ENCODE measurements at regions not wholly inside any gene's neighbourhood (a gene's known extent, or its start where the extent isn't known, plus 50 kb on each side); places are given as distances from the start of the nearest gene placed in this dataset.

GRCh38 chr12:126874427-126875026 is 1392.4 kb upstream of the TMEM132C start:
- peak; percentile 73 for DNase-seq (ENCODE audit: low spot score)
- TF ChIP-seq, protein P1, sequence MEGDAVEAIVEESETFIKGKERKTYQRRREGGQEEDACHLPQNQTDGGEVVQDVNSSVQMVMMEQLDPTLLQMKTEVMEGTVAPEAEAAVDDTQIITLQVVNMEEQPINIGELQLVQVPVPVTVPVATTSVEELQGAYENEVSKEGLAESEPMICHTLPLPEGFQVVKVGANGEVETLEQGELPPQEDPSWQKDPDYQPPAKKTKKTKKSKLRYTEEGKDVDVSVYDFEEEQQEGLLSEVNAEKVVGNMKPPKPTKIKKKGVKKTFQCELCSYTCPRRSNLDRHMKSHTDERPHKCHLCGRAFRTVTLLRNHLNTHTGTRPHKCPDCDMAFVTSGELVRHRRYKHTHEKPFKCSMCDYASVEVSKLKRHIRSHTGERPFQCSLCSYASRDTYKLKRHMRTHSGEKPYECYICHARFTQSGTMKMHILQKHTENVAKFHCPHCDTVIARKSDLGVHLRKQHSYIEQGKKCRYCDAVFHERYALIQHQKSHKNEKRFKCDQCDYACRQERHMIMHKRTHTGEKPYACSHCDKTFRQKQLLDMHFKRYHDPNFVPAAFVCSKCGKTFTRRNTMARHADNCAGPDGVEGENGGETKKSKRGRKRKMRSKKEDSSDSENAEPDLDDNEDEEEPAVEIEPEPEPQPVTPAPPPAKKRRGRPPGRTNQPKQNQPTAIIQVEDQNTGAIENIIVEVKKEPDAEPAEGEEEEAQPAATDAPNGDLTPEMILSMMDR (IDR thresholded peaks at IDR 0.05; ENCODE audit: borderline replicate concordance, control extremely low read depth, extremely low read depth, insufficient read depth, missing control alignments), result peak; percentile 92
- in situ Hi-C loops (cut with MboI; ENCODE audit: low sequenced_read_pairs, unreplicated experiment), result loop anchor here (25.0 kb wide), 1 partner anchor 812 kb away; no protein-coding TSS in a partner anchor

DNA sequence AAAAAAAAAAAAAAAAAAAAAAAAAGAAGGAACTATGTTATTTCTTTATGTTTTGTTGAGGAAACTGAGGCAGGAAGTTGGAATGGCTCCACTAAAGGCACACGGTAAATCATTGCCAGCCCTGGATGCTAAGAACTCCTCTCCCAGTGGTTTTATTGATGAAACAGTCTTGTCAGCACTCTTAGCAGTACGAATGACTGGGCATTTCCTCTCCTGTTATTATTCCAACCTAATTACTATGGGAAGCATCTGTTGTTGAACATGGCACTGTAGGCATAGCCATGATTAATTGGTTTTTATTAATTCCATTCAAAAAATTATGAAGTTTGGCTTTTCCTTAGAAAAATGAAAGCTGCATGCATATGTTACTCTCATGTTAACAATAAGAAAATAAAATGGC is 1387.1 kb upstream of the TMEM132C start:
- in situ Hi-C loops (cut with MboI; ENCODE audit: low sequenced_read_pairs, unreplicated experiment), result loop anchor here (25.0 kb wide), 1 partner anchor 818 kb away; no protein-coding TSS in a partner anchor
- no peak for DNase-seq (ENCODE audit: low spot score)
- TF ChIP-seq, protein P1 (IDR thresholded peaks at IDR 0.05; ENCODE audit: borderline replicate concordance, control extremely low read depth, extremely low read depth, insufficient read depth, missing control alignments), result no peak

GRCh38 chr12:126883697-126884096 is 1383.3 kb upstream of the TMEM132C start:
- in situ Hi-C loops (cut with MboI; ENCODE audit: low sequenced_read_pairs, unreplicated experiment), result loop anchor here (25.0 kb wide), 1 partner anchor 821 kb away; no protein-coding TSS in a partner anchor
- TF ChIP-seq, protein P1 (IDR thresholded peaks at IDR 0.05; ENCODE audit: borderline replicate concordance, control extremely low read depth, extremely low read depth, insufficient read depth, missing control alignments), result no peak
- no peak for DNase-seq (ENCODE audit: low spot score)

GRCh38 chr12:126889501-126889900 is 1377.5 kb upstream of the TMEM132C start:
- in situ Hi-C loops (cut with MboI; ENCODE audit: low sequenced_read_pairs, unreplicated experiment), result loop anchor here (25.0 kb wide), 1 partner anchor 827 kb away; no protein-coding TSS in a partner anchor
- TF ChIP-seq, protein P1 (IDR thresholded peaks at IDR 0.05; ENCODE audit: borderline replicate concordance, control extremely low read depth, extremely low read depth, insufficient read depth, missing control alignments), result no peak
- no peak for DNase-seq (ENCODE audit: low spot score)

- no peak for DNase-seq (ENCODE audit: low spot score)
- TF ChIP-seq, protein P1 (IDR thresholded peaks at IDR 0.05; ENCODE audit: borderline replicate concordance, control extremely low read depth, extremely low read depth, insufficient read depth, missing control alignments), result no peak
- in situ Hi-C loops (cut with MboI; ENCODE audit: low sequenced_read_pairs, unreplicated experiment), result loop anchor here (25.0 kb wide), 1 partner anchor 828 kb away; no protein-coding TSS in a partner anchor
Measured at GRCh38 chr12:126890097-126890496, 1376.9 kb upstream of the TMEM132C start.

- TF ChIP-seq, protein P1 (IDR thresholded peaks at IDR 0.05; ENCODE audit: borderline replicate concordance, control extremely low read depth, extremely low read depth, insufficient read depth, missing control alignments), result no peak
- in situ Hi-C loops (cut with MboI; ENCODE audit: low sequenced_read_pairs, unreplicated experiment), result loop anchor here (25.0 kb wide), 1 partner anchor 829 kb away; no protein-coding TSS in a partner anchor
- no peak for DNase-seq (ENCODE audit: low spot score)
Measured at GRCh38 chr12:126891789-126892188, 1375.2 kb upstream of the TMEM132C start.

Data from GM13976 (cell line).